ENCODE measurements at regions not wholly inside any gene's neighbourhood (a gene's known extent, or its start where the extent isn't known, plus 50 kb on each side); places are given as distances from the start of the nearest gene placed in this dataset.

GRCh38 chr12:75820848-75821578 is 210.6 kb downstream of the PHLDA1 start:
- peak overlapping the region; percentile 94 for H4K5ac ChIP-seq (ENCODE audit: low read depth, low read length)
- DNase-seq (peak; percentile 97), ATAC-seq (ENCODE audit: low read depth) (peak; percentile 71)
- peak overlapping the region; percentile 38 for H2BK120ac ChIP-seq (ENCODE audit: low read depth, low read length)
- WGBS, 2 experiments (ENCODE audit: extremely low coverage in 2 of 2, insufficient read length in 1 of 2) = 0% methylated on average over 1 of the region's 10 CpGs; no CpG with 5 or more reads in 1 of the 2 experiments
- peak overlapping the region; percentile 40 for H3K27ac ChIP-seq (ENCODE audit: insufficient read depth, low read length)
- H3K4ac ChIP-seq (ENCODE audit: low read depth, low read length) = peak overlapping the region; percentile 64
- TF ChIP-seq BHLHE40 (IDR thresholded peaks at IDR 0.05; ENCODE audit: low read depth, low read length) (no peak), CTCF (conservative IDR thresholded peaks at IDR 0.05; ENCODE audit: low read depth, low read length) (peak; percentile 18; the same call in 1 of the 2 replicates), SMC3 (IDR thresholded peaks at IDR 0.05; ENCODE audit: low read depth, low read length) (peak; percentile 28; the same call in 1 of the 2 replicates), MXI1 (IDR thresholded peaks at IDR 0.05; ENCODE audit: borderline replicate concordance, low read depth, low read length) (no peak), RAD21 (IDR thresholded peaks at IDR 0.05; ENCODE audit: low read length) (0 out of 2 replicates have a peak, but pooled peaks have one; percentile 20), ELK1 (IDR thresholded peaks at IDR 0.05; ENCODE audit: borderline replicate concordance, low read depth, low read length) (no peak), USF2 (IDR thresholded peaks at IDR 0.05; ENCODE audit: low read depth, low read length) (no peak), CEBPB (IDR thresholded peaks at IDR 0.05; ENCODE audit: low read depth, low read length) (peak; percentile 62), MAZ (IDR thresholded peaks at IDR 0.05; ENCODE audit: borderline replicate concordance, low read depth, low read length) (no peak; the same call in 1 of the 2 replicates), NFE2L2 (IDR thresholded peaks at IDR 0.05; ENCODE audit: low read depth, low read length) (no peak), FOS (IDR thresholded peaks at IDR 0.05; ENCODE audit: low read depth, low read length) (0 out of 2 replicates have a peak, but pooled peaks have one; percentile 21)
- H3K9me3 ChIP-seq (ENCODE audit: control insufficient read depth, insufficient read depth, low read length) = no peaks in the 10 kb centered on the region
- H3K4me3 ChIP-seq (ENCODE audit: insufficient read depth, low read depth, low read length) = no peak overlapping the region; the same call in 1 of the 2 replicates
- peak overlapping the region; percentile 16; the same call in 1 of the 3 replicates for H2BK15ac ChIP-seq (ENCODE audit: low read depth, low read length)
- H2BK5ac ChIP-seq (ENCODE audit: low read depth, low read length, poor library complexity, severe bottlenecking) = peak overlapping the region; percentile 94
- peak overlapping the region; percentile 96 for H3K18ac ChIP-seq (ENCODE audit: low read depth, low read length)
- H3K27me3 ChIP-seq (ENCODE audit: control insufficient read depth, insufficient read depth, low read length) = no peaks in the 10 kb centered on the region
- H3K9ac ChIP-seq (ENCODE audit: low read depth, low read length) = peak overlapping the region; percentile 28
- H3K4me2 ChIP-seq (ENCODE audit: low read depth, low read length) = peak overlapping the region; percentile 40
- H3K23ac ChIP-seq (ENCODE audit: low read depth, low read length) = peak overlapping the region; percentile 43; the same call in 1 of the 2 replicates
- CTCF ChIA-PET = interaction anchor here (0.6 to 1.3 kb wide), 8 partner anchors 17 to 332 kb away, joined by 3 to 4 read pairs (median 3); no protein-coding TSS in a partner anchor
- peak overlapping the region; percentile 5 to 75; a peak in 3 of 4 replicates for H4K8ac ChIP-seq (ENCODE audit: low read depth in 2 of 2, low read length in 2 of 2)
- H3K56ac ChIP-seq (ENCODE audit: extremely low read depth, insufficient read depth, low read length) = peak overlapping the region; percentile 19; the same call in 1 of the 2 replicates
- H3K9me1 ChIP-seq (ENCODE audit: insufficient read depth, low read length) = peaks cover 22% of the 10 kb centered on the region
- H3K36me3 ChIP-seq (ENCODE audit: control insufficient read depth, insufficient read depth, low read length) = no peaks in the 10 kb centered on the region
- peak overlapping the region; percentile 85 for H2BK20ac ChIP-seq (ENCODE audit: low read depth, low read length)
- no peaks in the 10 kb centered on the region for H4K20me1 ChIP-seq (ENCODE audit: insufficient read depth, low read length)
- POLR2A ChIA-PET (ENCODE audit: unreplicated experiment) = interaction anchor here (1.0 to 1.2 kb wide), 2 partner anchors 11 to 203 kb away, joined by 3 to 4 read pairs; no protein-coding TSS in a partner anchor
- BruUV-seq (replicated peaks) = no TSS peak
- peak overlapping the region; percentile 41; the same call in 1 of the 2 replicates for H3K14ac ChIP-seq (replicated peaks; ENCODE audit: low read depth, low read length)
- H2AK5ac ChIP-seq (ENCODE audit: low read depth, low read length) = peak overlapping the region; percentile 16; the same call in 1 of the 2 replicates
- intact Hi-C loops (cut with micrococcal nuclease) (loop anchor here (1.0 to 5.0 kb wide), 5 partner anchors 111 to 309 kb away; partner anchors contain the start of gene KRR1), in situ Hi-C loops (cut with MboI; ENCODE audit: low sequenced_read_pairs) (no loop called here), dilution Hi-C loops (cut with HindIII; ENCODE audit: low sequenced_read_pairs, unreplicated experiment) (no loop called here)
- H4K91ac ChIP-seq (ENCODE audit: insufficient read depth, low read depth, low read length) = peak overlapping the region; percentile 68
- H3K79me1 ChIP-seq (ENCODE audit: low read depth in 1 of 2, low read length in 2 of 2) = peaks cover 10 to 13% of the 10 kb centered on the region in 2 experiments; a peak in 3 of 4 replicates
- peak overlapping the region; percentile 38 for H2AFZ ChIP-seq (replicated peaks; ENCODE audit: low read length, poor library complexity)
- H3K4me1 ChIP-seq (ENCODE audit: control insufficient read depth, insufficient read depth, low read length) = peaks cover 33% of the 10 kb centered on the region
- H2AK9ac ChIP-seq (replicated peaks; ENCODE audit: low read depth, low read length, poor library complexity) = no peak overlapping the region
